ENCODE measurements at regions not wholly inside any gene's neighbourhood (a gene's known extent, or its start where the extent isn't known, plus 50 kb on each side); places are given as distances from the start of the nearest gene placed in this dataset.

- TF ChIP-seq ZBTB33 (IDR thresholded peaks at IDR 0.05; ENCODE audit: extremely low read depth, insufficient replicate concordance, low read length): no peak
- no peak for TF ChIP-seq FOSL1 (IDR thresholded peaks at IDR 0.05; ENCODE audit: low read depth)
Measured at GRCh38 chr3:168709073-168709472, 613.3 kb upstream of the GOLIM4 start (continued).

- Histone ChIP-seq H3K27me3 (ENCODE audit: insufficient read depth, low read length) (0 out of 2 replicates have a peak, but pooled peaks cover 3% of the 10 kb centered on the region), H2AFZ (ENCODE audit: low read depth, low read length, poor library complexity, severe bottlenecking) (no peak overlapping the region), H4K20me1 (ENCODE audit: insufficient read depth) (no peaks in the 10 kb centered on the region), H3K27ac (ENCODE audit: low read depth, low read length) (no peak overlapping the region), H3K4me2 (ENCODE audit: low read length) (no peak overlapping the region), H3K4me1 (ENCODE audit: control insufficient read depth in 1 of 2, insufficient read depth in 2 of 2, low read length in 2 of 2) (no peaks in the 10 kb centered on the region), H3K9ac (ENCODE audit: low read length) (no peak overlapping the region), H3K9me3 (ENCODE audit: control insufficient read depth in 1 of 2, insufficient read depth in 1 of 2, low read depth in 1 of 2, low read length in 2 of 2) (no peaks in the 10 kb centered on the region), H3K36me3 (ENCODE audit: control insufficient read depth in 1 of 2, insufficient read depth in 2 of 2, low read length in 2 of 2) (no peaks in the 10 kb centered on the region), H3K4me3 (replicated peaks in 1 of 2; ENCODE audit: low read depth in 1 of 2, low read length in 2 of 2) (no peak overlapping the region), H3K79me2 (ENCODE audit: insufficient read depth, low read length) (no peaks in the 10 kb centered on the region), H3K9me2 (ENCODE audit: insufficient read depth) (no peaks in the 10 kb centered on the region)
- no peak for DNase-seq (ENCODE audit: low read depth, low spot score)
- intact Hi-C loops (cut with micrococcal nuclease): no loop called here
- ATAC-seq: no peak
- CTCF ChIA-PET: no interaction called here
- TF ChIP-seq POLR2AphosphoS5 (IDR thresholded peaks at IDR 0.05; ENCODE audit: low read depth, low read length) (no peak), EZH2phosphoT487 (IDR thresholded peaks at IDR 0.05; ENCODE audit: borderline replicate concordance) (no peak)
- POLR2A ChIA-PET: no interaction called here
- BruUV-seq (replicated peaks): no TSS peak
- RAD21 ChIA-PET (ENCODE audit: low non-redundant PET in 1 of 2, low total read pairs in 2 of 2, uncharacterized antibody in 2 of 2, unreplicated experiment in 2 of 2): no interaction called here
Measured at GRCh38 chr3:168707900-168708299, 612.2 kb upstream of the GOLIM4 start.

GRCh38 chr3:168705412-168705811 lies 609.7 kb upstream of the GOLIM4 start:
- ChIA-PET CTCF (no interaction called here), RAD21 (ENCODE audit: low non-redundant PET in 1 of 2, low total read pairs in 2 of 2, uncharacterized antibody in 2 of 2, unreplicated experiment in 2 of 2) (no interaction called here), POLR2A (no interaction called here)
- intact Hi-C loops (cut with micrococcal nuclease): no loop called here
- Histone ChIP-seq H3K4me2 (ENCODE audit: low read length) (no peak overlapping the region), H3K9me2 (ENCODE audit: insufficient read depth) (no peaks in the 10 kb centered on the region), H3K36me3 (ENCODE audit: control insufficient read depth in 1 of 2, insufficient read depth in 2 of 2, low read length in 2 of 2) (no peaks in the 10 kb centered on the region), H4K20me1 (ENCODE audit: insufficient read depth) (no peaks in the 10 kb centered on the region), H3K79me2 (ENCODE audit: insufficient read depth, low read length) (no peaks in the 10 kb centered on the region), H3K4me3 (replicated peaks in 1 of 2; ENCODE audit: low read depth in 1 of 2, low read length in 2 of 2) (no peak overlapping the region), H3K27ac (ENCODE audit: low read depth, low read length) (no peak overlapping the region), H3K4me1 (ENCODE audit: control insufficient read depth in 1 of 2, insufficient read depth in 2 of 2, low read length in 2 of 2) (no peaks in the 10 kb centered on the region), H3K9ac (ENCODE audit: low read length) (no peak overlapping the region), H3K27me3 (ENCODE audit: insufficient read depth, low read length) (0 out of 2 replicates have a peak, but pooled peaks cover 3% of the 10 kb centered on the region), H2AFZ (ENCODE audit: low read depth, low read length, poor library complexity, severe bottlenecking) (no peak overlapping the region), H3K9me3 (ENCODE audit: control insufficient read depth in 1 of 2, insufficient read depth in 1 of 2, low read depth in 1 of 2, low read length in 2 of 2) (no peaks in the 10 kb centered on the region; a peak in 1 of 4 replicates)
- no TSS peak for BruUV-seq (replicated peaks)
- DNase-seq (ENCODE audit: low read depth, low spot score) (no peak), ATAC-seq (no peak)
- TF ChIP-seq, protein P1, sequence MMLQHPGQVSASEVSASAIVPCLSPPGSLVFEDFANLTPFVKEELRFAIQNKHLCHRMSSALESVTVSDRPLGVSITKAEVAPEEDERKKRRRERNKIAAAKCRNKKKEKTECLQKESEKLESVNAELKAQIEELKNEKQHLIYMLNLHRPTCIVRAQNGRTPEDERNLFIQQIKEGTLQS (IDR thresholded peaks at IDR 0.05): no peak
- no peak for TF ChIP-seq JUND (IDR thresholded peaks at IDR 0.05)
- TF ChIP-seq EGR1 (IDR thresholded peaks at IDR 0.05; ENCODE audit: low read depth): no peak
- no peak for TF ChIP-seq POLR2AphosphoS5 (IDR thresholded peaks at IDR 0.05; ENCODE audit: low read depth, low read length)
- TF ChIP-seq ZNF274 (IDR thresholded peaks at IDR 0.05; ENCODE audit: low read depth, low read length): no peak
- TF ChIP-seq CEBPB (IDR thresholded peaks at IDR 0.05; ENCODE audit: low read depth): no peak
- TF ChIP-seq, protein P2, sequence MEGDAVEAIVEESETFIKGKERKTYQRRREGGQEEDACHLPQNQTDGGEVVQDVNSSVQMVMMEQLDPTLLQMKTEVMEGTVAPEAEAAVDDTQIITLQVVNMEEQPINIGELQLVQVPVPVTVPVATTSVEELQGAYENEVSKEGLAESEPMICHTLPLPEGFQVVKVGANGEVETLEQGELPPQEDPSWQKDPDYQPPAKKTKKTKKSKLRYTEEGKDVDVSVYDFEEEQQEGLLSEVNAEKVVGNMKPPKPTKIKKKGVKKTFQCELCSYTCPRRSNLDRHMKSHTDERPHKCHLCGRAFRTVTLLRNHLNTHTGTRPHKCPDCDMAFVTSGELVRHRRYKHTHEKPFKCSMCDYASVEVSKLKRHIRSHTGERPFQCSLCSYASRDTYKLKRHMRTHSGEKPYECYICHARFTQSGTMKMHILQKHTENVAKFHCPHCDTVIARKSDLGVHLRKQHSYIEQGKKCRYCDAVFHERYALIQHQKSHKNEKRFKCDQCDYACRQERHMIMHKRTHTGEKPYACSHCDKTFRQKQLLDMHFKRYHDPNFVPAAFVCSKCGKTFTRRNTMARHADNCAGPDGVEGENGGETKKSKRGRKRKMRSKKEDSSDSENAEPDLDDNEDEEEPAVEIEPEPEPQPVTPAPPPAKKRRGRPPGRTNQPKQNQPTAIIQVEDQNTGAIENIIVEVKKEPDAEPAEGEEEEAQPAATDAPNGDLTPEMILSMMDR (IDR thresholded peaks at IDR 0.05 in 2 of 3, conservative IDR thresholded peaks at IDR 0.05 in 1 of 3; ENCODE audit: borderline replicate concordance in 1 of 3, insufficient read depth in 1 of 3, low read depth in 2 of 3, low read length in 2 of 3): no peak
- TF ChIP-seq CBX3 (IDR thresholded peaks at IDR 0.05; ENCODE audit: low read depth): no peak
- TF ChIP-seq ZBTB33 (IDR thresholded peaks at IDR 0.05; ENCODE audit: extremely low read depth, insufficient replicate concordance, low read length): no peak
- no peak for TF ChIP-seq FOSL1 (IDR thresholded peaks at IDR 0.05; ENCODE audit: low read depth)
- no peak for TF ChIP-seq SRF (IDR thresholded peaks at IDR 0.05; ENCODE audit: low read depth)
